OCI-M1 (cell line): ENCODE measurements at regions not wholly inside any gene's neighbourhood (a gene's known extent, or its start where the extent isn't known, plus 50 kb on each side); places are given as distances from the start of the nearest gene placed in this dataset.

Experiments
- DNase-seq: peaks from one replicate; lab custom pipeline; 2025; lab: John Stamatoyannopoulos, UW

DNA sequence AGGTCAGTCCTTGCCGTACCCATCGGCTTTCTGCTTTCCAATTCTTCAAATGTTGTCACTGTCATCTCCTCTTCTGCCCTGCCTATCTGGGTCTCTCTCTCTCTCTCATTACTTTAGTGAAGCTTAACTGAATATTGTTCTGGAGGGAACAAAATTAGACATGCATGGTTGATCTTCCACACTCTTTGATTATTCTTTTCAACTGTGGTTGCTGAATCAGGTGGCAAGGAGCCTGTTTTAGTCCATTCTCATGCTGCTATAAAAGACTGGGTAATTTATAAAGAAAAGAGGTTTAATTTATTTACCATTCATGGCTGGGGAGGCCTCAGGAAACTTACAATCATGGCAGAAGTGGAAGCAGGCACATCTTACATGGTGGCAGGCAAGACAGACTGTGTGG is 157.9 kb downstream of the ARL4C start:
- DNase-seq = no peak

DNA sequence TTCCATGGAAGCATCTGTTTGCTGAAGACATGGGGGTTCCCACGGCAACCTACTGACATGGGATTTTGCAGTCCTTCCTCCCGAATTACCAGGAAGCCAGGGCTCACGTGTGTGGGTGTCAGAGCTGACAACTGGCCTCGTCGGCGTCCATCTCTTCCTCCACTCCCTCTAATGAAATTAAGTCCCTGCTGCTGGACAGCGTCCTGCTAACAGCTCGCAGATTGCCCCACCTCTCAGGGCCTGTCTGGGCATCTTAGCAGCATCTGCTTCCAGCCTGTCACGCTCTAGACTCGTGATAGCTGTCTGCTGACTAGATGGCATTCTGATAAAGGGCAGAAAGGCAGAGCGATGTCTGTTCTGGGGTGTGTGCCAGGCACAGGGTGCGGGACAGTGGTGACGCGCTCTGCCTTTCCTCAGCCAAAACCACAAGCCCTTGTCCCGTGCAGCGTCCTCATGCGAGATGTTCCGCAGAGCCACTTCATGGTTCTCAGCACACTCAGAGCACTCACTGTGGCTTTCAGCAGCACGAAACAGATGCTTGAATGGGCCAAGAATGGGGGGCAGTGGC is 161.1 kb downstream of the ARL4C start:
- peak; percentile 6 for DNase-seq

DNA sequence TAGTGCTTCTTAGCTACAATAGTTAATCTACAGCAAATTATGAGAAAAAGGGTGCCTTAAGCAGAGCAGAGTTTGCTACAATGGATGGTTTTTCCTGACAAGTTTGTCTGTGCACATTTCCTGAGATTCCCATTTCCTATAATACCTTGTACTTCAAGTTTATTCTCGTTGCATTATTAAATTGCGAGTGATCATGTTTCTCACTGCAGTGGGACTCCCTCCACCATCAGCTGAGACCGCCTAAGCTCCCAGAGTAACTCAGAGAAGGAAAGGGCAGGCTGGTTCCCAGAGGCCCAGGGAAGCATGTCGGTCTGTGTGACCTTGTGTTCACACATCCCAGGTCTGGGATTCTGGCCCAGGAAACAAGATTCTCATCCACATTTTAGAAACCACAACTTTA is 162.1 kb downstream of the ARL4C start:
- no peak for DNase-seq

DNA sequence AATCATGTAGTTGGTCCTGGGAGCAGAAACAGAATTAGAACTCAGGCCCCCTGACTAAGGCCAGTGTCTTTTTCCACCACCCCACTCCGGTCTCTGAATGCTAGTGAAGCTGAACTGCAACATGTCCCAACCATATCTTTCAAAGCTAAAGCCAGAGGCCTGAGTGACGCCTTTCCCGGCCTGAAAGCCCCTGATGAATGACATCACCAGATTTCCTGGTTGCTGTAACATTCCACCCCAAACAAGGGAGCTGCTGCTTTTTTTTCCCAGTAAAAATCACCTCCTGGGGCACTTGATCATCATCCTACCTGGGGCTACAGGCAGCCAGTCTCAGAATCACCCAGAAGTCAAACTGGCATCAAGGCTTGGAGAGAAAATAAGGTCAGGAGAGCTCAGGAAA is 162.7 kb downstream of the ARL4C start:
- no peak for DNase-seq

DNA sequence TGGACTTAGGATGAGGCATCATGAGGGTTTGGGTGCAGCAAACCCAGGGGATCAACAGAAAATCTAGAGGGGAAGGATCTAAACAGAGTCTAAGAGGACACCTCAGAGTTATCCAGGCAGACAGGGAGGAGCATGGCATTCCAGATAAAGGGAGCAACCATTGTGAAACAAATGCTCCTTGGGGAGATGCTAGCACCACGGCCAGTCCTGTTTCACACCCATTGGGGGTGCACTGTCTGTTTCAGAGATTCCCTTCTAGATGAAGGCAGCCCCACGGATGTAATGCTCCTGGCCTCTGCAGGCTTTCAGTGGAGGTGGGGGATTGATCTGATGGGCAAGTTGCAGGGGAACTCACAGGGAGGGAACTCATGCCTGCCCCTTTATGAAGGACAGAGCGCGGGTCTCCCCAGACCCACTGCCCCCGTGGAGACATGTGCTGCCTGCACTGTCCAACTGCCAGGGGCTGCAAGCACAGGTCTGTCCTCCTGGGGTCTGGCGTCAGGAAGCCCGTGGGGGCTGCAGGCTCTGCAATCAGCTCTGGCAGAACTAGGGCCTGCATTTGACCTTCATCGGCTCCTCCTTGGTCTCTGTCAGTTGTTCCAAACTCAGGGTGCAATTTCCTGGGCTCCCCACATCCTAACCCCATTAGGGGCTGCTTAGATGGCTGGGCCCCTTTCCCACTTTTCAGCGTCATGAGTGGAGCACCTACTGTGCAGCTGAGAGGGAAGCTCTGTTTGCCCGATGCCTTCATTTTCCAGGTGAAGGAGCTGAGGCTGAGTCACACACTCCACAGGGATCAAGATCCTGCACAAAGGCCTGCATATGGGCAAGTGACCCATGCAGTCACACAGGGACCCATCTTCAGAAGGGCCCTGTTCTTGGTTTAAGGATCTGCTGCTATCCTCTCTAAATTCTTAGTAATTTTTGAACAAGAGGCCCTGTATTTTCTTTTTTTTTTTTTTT is 163.4 kb downstream of the ARL4C start:
- DNase-seq = no peak

DNA sequence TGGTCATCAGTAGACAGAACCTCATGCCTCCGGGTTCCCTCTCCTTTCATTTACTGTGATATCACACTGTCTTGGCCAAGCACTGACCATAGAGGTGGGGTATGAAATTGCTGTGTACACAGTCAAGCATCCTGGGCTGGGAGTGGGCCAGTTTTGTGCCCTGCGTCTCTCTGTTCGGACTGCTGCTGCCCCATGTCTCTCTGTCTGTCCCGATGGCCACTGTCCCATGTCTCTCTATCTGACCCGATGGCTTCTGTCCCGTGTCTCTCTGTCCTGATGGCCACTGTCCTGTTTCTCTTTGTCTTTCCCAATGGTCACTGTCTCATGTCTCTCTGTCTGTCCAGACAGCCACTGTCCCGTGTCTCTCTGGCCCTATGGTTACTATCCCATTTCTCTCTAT is 164.9 kb downstream of the ARL4C start:
- no peak for DNase-seq

DNA sequence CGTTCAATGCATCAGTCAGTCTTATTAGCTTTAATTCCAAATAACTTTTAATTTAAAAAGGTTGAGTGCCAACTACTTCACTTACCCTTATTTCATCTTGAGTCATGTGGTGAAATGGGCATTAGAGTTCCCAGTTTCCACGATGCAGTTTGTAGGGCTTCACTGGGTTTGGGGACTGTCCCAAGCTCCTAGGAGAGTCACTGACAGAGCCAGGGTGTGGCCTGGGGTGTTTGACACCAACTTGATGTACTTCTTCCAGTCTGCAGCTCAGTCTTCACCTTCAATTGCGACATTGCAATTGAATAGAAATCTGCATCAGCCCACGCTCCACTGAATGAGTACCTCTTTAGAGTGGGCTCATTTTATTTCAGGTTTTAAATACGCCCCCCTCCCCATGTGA is 165.3 kb downstream of the ARL4C start:
- no peak for DNase-seq

DNA sequence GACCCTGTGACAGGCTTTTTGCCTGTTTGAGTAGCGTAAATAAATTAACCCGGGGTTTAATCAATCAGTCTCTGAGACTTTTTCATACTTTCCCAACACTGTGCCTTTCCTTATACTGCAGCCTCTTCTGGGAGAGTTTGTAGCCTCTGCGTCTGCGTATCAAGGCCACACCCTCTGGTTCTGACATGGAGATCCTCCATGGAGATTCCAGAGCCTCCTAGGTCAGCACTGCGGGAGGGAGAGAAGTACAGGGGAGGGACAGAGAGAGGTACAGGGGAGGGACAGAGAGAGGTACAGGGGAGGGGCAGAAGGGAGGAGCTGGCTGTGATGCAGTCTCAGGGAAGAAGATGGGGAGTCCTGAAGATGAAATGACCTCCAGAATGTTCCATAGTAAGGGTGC is 166.0 kb downstream of the ARL4C start:
- DNase-seq = no peak

DNA sequence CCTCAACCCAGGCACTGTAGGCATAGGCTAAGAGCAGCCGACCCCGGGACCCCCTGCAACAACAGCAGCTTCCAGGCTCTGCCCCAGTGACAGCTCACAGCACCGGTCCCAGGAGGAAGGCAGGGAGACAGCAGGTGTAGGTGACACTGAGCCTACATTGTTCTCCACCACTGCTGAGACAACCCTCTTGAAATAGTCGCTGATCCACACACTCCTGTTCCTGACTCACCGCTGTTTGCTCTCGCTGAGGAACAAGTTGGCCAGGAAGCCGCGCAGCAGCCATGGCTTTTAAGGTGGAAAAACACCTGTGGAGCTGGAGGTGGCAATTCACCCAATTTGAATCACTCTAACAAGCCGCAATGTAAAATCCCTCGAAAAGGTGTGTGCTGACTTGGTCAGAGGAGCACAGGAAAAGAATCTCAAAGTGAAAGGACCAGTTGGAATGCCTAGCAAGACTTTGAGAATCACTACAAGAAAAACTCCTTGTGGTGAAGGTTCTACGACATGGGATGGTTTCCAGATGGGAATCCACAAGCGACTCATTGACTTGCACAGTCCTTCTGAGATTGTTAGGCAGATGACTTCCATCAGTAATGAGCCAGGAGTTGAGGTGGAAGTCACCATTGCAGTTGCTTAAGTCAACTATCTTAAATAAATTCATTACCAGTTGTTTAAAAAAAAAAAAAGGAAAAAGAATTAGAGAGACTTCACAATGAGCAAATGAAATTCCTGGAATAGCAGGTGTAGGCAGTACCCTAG is 167.5 kb downstream of the ARL4C start:
- DNase-seq = no peak

DNA sequence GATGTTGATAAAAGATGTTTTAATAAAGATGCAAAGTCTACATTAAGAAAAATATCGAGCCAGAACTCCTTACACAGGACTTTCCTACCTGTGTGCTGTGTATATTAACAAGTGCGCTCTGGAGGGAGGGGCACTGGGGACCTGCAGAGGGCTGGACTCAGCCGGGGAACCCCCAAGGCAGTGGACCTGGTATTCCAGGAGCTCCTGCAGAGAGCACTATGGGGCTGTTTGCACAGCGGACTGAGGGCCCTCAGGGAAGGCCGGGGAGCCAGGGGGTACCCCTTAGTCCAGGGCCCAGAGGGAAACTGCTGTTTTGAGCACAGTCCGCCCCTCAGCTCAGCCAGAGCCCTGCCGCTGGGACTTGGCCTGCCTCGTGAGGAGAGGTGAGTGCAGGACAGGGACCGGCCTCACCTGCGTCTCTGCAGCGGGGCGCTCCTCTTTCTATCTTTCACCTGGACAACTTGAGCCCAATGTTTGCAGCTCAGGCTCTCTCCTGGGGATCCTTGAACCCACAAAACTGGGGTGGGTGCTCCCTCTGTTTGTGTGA is 168.4 kb downstream of the ARL4C start:
- DNase-seq = no peak

DNA sequence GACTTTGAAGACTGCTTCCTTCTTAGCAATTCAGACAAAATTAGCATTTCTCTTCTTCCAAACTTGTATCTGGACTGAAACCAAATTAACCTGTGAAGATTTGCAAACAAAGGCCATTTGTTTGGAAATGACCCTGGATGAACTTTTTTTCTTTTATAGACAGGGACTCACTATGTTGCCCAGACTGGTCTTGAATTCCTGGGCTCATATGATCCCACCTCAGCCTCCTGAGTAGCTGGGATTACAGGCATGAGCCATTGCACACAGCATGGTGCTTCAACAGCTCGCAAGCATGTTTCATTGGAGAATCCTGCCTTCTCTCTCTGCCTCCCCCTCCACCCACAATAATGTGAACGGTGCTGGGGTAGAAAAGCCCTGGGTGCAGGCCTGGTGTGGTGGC is 170.2 kb downstream of the ARL4C start:
- DNase-seq = no peak

DNA sequence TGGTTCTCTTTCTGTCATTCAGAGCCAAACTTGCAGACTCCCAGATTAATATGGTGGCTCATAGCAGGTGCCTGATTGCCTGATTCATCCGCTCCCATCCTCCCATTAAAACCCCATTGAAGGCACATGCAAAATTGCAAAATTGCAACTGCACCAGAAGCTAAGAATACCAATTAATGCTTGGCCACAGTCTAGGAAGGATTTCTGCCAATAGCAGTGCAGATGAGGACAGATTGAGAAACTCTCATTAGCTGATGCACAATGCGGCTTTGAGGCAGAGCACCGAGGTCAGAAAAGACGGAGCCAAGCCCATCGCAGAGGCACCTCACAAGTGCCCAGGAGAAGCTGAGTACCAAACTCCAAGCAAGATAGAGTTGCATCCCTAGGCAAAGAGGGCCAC is 172.8 kb downstream of the ARL4C start:
- no peak for DNase-seq

DNA sequence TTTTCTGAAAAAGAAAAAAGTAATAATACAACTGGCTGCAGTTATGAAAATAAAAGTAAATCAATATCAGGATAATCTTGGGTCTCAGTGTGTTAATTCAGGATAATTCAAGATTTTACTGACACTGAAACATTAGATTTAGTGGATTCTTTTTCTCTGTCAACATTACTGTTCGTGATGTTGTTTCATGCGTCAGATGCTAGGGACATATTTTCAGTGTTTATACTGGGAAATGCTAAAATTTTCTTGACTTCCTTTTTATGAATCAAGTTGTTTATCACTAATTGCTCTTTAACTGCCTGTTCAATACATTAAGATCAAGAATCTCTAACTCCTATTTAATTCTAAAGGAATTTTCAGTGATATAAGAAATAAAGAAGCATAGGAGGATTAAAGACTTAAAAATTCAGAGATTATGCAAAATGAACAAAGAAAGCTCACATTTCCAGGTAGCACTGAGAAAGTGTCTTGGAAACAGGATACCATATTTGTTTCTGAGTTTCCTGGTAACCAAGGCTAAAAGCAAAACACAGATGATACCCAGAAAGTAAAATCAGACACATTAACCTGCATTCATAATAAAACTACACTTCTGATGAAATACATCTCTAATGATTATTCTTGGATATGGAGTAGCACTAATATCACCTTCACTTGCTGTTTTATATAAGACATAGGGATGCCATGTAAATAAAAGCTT is 174.0 kb downstream of the ARL4C start:
- no peak for DNase-seq

DNA sequence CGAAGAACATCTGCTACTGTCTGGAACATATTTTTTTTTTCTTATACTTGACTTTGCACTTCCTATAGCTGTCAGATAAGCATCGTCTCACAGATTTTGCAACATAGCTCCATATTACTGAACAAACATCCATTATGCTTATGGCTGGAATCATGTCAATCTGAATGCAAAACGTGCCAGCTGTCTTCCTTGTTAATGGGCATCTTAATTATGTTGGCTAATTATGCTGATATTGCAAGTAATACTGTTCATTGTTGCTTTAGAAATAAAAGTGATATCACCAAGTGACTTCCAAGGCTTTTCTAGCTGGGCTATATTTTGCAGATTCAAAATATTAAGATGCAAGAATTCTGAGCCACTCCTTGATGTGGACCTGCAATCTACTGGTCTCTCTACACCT is 176.8 kb downstream of the ARL4C start:
- no peak for DNase-seq

DNA sequence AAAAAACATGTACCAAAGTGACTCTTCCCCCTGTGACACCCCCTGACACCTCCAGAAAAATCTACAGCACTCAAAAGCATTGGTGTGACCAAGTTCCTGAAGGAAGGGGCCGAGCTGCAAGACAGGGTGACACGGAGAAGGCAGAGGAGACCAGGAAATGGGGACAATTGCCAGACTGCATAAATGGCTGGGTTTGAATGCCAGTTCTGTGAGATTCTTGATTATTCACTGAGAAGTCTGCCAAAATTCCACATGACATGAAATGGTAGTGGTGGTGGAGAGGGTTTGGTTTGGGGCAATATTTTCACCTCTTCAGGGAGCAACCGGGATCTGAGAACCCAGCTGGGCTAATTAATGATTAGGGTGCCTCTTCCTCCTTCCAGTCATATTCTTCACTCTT is 178.5 kb downstream of the ARL4C start:
- DNase-seq = no peak

DNA sequence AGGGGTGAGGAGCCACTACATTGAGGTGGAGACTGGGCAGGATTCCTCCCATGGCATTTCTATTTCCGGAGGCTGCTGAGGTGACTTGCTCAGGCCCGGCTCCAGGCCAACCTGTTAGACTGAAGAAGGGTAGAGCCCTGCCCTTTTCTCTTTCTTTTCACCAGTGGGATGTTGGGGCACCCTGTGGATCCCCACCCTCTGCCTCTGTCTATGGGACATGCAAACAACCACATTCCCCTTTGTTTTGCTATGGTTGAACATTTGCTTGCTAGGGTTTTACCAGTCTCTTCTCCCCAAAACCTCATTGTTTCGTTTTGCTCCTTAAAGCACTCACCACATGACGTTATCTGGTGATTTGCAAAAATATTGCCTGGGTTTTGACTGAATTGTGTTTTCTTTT is 183.3 kb downstream of the ARL4C start:
- no peak for DNase-seq

DNA sequence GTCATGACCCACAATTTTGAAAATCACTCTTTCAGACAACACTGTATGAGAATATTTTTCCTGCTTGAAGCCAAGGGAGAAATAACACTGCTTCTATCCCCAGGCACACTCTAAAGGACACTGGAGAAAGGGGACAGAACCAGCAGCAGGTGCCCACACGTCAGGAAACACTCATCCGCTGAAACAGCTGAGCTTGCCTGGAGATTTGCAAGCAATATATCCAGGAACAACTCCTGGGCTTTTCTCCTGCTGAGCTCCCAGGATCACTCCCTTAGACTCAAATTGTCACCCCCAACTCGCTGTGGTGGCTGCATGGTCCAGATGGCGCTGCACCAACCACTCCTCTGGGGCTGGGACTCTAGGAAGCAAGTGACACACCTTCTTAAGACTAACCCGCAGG is 186.7 kb downstream of the ARL4C start:
- no peak for DNase-seq

DNA sequence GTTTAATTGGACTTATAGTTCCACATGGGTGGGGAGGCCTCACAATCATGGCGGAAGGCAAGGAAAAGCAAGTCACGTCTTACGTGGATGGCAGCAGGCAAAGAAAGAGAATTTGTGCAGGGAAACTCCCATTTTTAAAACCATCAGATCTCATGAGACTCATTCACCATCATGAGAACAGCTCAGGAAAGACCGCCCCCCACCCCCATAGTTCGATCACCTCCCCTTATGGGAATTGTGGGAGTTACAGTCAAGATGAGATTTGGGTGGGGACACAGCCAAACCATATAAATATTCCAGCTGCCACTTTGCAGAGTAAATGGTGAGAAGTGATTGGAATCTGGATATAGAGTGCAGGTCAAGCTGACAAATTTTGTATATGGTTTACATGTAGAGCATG is 187.4 kb downstream of the ARL4C start:
- DNase-seq = no peak

DNA sequence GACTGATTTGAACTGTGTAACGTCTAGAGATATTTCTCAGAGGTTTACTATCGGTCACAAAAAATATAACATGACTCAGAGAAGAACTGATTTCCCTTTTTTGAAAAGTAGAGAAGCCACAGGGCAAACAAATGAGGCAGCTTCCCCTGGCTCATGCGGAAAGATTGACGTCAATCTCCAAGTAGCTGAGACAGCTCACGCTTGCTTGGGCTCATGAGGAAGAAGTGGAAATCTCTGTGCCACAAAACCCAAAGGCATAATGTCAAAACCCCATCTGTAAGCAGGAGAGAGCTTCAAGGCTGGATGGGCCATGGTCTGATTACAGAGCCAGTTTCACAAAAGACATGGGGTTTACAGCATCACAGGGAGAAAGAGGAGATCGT is 188.1 kb downstream of the ARL4C start:
- no peak for DNase-seq

DNA sequence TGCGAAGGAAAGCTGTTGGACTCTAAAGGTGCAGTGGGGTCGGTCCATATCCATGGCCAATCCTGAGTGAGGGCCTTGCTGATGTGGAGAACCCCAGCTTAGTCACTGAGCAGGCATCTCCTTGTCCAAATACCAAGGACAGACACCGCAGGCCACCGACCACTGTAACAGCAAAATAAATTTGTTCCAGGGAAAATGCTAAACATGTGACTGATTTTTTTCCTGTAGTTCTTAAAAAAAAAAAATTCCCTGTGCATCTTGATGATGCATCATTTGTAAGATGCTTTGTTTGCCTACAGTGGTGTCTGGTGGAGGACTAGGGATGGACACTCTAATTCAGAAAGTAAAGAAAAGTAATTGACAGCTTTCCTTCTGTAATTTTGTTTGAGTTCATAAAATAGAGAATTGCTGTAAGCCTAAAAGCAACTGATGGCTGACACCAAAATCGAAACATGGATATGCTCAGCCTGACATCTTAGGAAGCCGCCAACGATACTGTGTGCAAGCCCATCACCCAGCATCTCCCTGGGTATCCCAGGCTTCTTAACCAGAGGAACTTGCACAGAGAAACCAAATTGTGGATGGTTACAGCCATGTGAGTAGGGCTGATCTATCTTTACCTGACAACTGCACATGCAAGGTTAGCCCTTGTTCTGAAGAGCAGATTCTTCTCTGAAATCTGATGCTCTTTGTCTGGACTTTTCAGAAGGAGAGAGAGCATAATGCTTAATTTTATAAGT is 188.6 kb downstream of the ARL4C start:
- DNase-seq = no peak

DNA sequence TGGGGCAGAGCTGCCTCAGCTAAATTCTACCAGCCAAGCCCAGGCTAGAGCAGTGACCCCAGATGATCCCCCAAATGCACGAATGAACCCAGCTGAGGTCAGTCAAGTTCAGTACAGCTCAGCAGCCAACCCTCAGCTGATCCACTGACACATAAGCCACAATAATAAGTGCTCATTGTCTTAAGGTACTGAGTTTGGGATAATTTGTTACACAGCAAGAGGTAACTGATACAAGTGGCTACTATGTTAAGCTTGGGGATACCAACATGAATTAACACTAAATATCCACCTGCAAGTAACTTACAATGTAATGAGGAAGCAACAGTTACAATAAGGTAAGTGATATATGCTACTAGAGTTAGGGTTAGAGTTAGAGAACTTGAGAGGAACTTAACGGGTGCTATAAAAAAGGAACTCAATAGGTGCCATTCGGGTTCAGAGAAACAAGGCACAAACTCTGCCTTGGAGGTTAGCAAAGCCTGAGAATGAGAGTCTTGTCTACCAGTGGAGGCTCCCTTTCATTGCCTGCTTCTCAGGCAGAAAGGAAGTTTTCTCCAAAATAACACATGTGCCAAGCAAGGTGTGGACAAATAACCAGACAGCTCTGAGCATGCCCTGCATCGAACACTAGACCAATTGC is 189.4 kb downstream of the ARL4C start:
- no peak for DNase-seq
